HL-60 (cell line): ENCODE measurements at regions not wholly inside any gene's neighbourhood (a gene's known extent, or its start where the extent isn't known, plus 50 kb on each side); places are given as distances from the start of the nearest gene placed in this dataset.

Experiments used
- DNase-seq, 2 experiments: peaks; one replicate each; pipeline ENCODE4 v3.0.0-alpha.2; 2010 to 2020; ENCODE audit warnings: low read depth in 1 of 2, low spot score in 1 of 2
- H3K27ac ChIP-seq: fragments of 250-450 bp; sonication (Bioruptor Pico); replicated peaks from 2 replicates; pipeline ENCODE4 v1.5.1; 2020; ENCODE audit warnings: mild to moderate bottlenecking, moderate library complexity
- H3K27me3 ChIP-seq: fragments of 250-450 bp; sonication (Bioruptor Pico); 2 replicates; pipeline ENCODE4 v1.5.1; 2021; ENCODE audit warnings: mild to moderate bottlenecking, moderate library complexity; ENCODE audit not compliant: insufficient read depth, poor library complexity, severe bottlenecking
- H3K4me3 ChIP-seq: replicated peaks from 2 replicates; pipeline ENCODE4 v1.5.1; 2011; ENCODE audit warnings: mild to moderate bottlenecking, control low read depth, low read length; ENCODE audit not compliant: insufficient read depth
- GABPA ChIP-seq: IDR thresholded peaks from 2 replicates; pipeline ENCODE4 v1.6.1; 2012; ENCODE audit warnings: low read depth
- POLR2AphosphoS5 ChIP-seq: IDR thresholded peaks from 2 replicates; pipeline ENCODE4 v1.6.1; 2012; ENCODE audit warnings: low read depth
- SPI1 ChIP-seq: IDR thresholded peaks from 2 replicates; pipeline ENCODE4 v1.6.1; 2012; ENCODE audit warnings: low read depth, mild to moderate bottlenecking, borderline replicate concordance
- TF ChIP-seq, protein P1 (sequence below): IDR thresholded peaks from 2 replicates; pipeline ENCODE4 v1.6.1; 2012; ENCODE audit warnings: low read depth; ENCODE audit not compliant: insufficient replicate concordance
- TF ChIP-seq, protein P2 (sequence below): IDR thresholded peaks from one replicate; pipeline ENCODE4 v1.5.1; 2011; ENCODE audit warnings: low read length, control low read depth, inconsistent platforms; ENCODE audit not compliant: insufficient read depth

DNA sequence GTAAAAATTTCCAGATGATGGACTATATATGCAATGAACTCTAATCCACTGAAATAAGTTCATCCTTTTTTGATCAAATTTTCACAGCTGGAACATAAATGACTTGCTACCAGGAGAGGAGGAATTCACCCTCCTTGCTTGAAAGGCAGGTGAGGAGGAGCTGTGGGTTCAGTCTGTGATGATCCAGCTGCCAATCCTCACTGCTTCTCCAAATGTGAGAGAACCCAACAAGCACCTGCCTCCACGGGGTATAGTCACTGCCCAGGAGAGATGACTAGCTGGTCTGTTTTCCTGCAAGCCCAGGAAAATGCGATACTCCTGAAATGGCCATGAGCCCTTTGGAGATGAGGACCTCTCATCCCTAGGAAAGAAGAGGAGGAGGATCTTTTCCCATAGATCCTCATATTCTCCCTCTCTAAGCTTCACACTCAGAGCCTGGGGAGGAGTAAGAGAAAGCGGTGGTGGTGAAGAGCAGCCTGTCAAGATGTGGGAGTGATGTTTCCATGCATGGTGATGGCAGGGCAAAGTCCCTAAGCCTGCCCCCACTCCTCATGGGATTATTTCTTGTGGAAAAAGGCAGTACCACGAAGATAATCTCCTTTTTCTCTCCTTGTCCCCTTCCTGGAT lies 77.9 kb upstream of the USP47 start:
- Histone ChIP-seq H3K27me3 (peaks cover 9% of the 10 kb centered on the region), H3K27ac (no peak overlapping the region), H3K4me3 (no peak overlapping the region)
- TF ChIP-seq GABPA, result no peak
- TF ChIP-seq, protein P1, sequence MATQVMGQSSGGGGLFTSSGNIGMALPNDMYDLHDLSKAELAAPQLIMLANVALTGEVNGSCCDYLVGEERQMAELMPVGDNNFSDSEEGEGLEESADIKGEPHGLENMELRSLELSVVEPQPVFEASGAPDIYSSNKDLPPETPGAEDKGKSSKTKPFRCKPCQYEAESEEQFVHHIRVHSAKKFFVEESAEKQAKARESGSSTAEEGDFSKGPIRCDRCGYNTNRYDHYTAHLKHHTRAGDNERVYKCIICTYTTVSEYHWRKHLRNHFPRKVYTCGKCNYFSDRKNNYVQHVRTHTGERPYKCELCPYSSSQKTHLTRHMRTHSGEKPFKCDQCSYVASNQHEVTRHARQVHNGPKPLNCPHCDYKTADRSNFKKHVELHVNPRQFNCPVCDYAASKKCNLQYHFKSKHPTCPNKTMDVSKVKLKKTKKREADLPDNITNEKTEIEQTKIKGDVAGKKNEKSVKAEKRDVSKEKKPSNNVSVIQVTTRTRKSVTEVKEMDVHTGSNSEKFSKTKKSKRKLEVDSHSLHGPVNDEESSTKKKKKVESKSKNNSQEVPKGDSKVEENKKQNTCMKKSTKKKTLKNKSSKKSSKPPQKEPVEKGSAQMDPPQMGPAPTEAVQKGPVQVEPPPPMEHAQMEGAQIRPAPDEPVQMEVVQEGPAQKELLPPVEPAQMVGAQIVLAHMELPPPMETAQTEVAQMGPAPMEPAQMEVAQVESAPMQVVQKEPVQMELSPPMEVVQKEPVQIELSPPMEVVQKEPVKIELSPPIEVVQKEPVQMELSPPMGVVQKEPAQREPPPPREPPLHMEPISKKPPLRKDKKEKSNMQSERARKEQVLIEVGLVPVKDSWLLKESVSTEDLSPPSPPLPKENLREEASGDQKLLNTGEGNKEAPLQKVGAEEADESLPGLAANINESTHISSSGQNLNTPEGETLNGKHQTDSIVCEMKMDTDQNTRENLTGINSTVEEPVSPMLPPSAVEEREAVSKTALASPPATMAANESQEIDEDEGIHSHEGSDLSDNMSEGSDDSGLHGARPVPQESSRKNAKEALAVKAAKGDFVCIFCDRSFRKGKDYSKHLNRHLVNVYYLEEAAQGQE, result no peak
- TF ChIP-seq POLR2AphosphoS5, result no peak
- TF ChIP-seq, protein P2, sequence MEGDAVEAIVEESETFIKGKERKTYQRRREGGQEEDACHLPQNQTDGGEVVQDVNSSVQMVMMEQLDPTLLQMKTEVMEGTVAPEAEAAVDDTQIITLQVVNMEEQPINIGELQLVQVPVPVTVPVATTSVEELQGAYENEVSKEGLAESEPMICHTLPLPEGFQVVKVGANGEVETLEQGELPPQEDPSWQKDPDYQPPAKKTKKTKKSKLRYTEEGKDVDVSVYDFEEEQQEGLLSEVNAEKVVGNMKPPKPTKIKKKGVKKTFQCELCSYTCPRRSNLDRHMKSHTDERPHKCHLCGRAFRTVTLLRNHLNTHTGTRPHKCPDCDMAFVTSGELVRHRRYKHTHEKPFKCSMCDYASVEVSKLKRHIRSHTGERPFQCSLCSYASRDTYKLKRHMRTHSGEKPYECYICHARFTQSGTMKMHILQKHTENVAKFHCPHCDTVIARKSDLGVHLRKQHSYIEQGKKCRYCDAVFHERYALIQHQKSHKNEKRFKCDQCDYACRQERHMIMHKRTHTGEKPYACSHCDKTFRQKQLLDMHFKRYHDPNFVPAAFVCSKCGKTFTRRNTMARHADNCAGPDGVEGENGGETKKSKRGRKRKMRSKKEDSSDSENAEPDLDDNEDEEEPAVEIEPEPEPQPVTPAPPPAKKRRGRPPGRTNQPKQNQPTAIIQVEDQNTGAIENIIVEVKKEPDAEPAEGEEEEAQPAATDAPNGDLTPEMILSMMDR, result no peak
- no peak for TF ChIP-seq SPI1
- DNase-seq, result no peak

DNA sequence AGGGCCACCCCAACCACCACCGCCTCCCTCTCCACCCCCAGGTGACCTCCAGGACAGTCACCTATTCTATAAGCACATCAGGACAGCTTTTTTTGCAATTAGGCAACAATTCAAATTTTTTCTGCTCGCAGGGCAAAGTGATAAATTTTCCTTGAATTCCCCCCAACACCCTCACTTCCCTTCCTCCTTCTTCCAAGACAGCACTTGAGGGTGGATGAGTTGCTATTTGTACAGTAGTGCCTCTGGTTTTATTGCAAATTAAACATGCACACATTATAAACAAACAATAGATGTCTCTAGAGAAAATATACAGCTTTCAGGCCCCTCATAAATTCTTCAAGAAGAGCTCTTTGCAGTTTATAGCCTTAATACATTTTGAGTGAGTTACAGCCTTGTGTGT lies 80.9 kb upstream of the USP47 start:
- Histone ChIP-seq H3K4me3 (no peak overlapping the region), H3K27me3 (peaks cover 4% of the 10 kb centered on the region), H3K27ac (no peak overlapping the region)
- no peak for DNase-seq
- TF ChIP-seq, protein P1, result no peak
- TF ChIP-seq GABPA, result no peak
- no peak for TF ChIP-seq SPI1
- TF ChIP-seq, protein P2, result no peak
- TF ChIP-seq POLR2AphosphoS5, result no peak

DNA sequence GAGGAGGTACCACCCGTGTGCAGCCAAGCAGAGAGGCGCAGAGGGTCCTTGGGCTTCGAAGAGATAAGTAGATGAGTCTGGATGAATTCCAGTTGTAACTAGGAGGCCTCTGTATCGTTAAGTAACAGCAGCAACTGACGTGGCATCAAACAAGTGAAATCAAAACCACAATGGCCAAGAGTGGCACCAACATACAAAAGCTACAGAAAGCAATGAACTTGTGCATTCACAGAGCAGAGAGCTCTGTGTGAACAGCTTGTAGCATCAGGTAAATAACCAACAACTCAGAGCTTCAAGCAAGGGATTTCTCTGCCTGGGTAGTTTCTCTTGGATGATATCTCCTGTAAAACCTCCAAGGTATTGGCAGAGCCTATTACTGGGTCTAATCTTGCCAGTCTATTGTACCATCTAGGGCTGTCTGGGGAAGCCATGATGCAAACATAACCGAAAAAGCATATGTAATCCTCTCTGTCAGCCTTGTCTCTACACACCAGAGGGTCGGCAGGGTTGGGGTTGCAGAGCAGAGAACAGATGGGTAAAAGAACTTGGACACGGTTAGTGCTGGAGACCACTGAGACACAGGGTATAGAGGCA lies 83.1 kb upstream of the USP47 start:
- DNase-seq, result no peak
- Histone ChIP-seq H3K27me3 (no peaks in the 10 kb centered on the region), H3K4me3 (no peak overlapping the region), H3K27ac (no peak overlapping the region)
- TF ChIP-seq POLR2AphosphoS5 (no peak), SPI1 (no peak), GABPA (no peak)

DNA sequence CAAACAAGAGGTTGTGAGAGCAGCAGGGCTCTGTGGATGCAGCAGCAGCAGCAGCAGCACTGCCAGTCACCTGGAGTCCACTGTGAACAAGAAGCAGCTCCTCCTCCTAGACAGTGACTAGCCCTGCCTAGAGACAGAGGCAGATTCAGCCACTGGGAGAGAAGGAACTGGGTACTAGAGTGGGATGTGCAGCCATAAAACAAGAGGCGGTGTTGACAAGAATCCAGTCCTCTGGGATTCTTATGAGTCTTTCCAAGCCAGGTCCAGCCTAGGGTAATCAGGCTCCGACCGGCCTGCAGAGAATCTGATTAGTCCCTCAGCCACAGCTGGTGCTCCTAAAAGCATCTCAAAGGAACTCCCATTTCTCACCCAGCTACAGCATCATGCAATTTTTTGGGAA lies 83.9 kb upstream of the USP47 start:
- TF ChIP-seq, protein P2, result no peak
- H3K27ac ChIP-seq, result no peak overlapping the region
- no peak for DNase-seq
- no peaks in the 10 kb centered on the region for H3K27me3 ChIP-seq
- H3K4me3 ChIP-seq, result no peak overlapping the region
